Vagina (tissue), 2 donors: ENCODE measurements at regions not wholly inside any gene's neighbourhood (a gene's known extent, or its start where the extent isn't known, plus 50 kb on each side); places are given as distances from the start of the nearest gene placed in this dataset.

Experiments
- CTCF ChIP-seq, 3 experiments: fragments of 450-650 bp in 2 of 3; fragments of 200-600 bp in 1 of 3; sonication (generic) in 1 of 3; IDR thresholded peaks; one replicate each; pipeline ENCODE4 v1.5.1; 2017 to 2019; ENCODE audit warnings: antibody characterized with exemption in 3 of 3, mild to moderate bottlenecking in 2 of 3, moderate library complexity in 2 of 3
- POLR2A ChIP-seq, 2 donors: fragments of 450-650 bp; IDR thresholded peaks; one replicate each; pipeline ENCODE4 v1.6.1; 2017; ENCODE audit warnings: antibody characterized with exemption in 2 of 2, mild to moderate bottlenecking in 2 of 2, moderate library complexity in 2 of 2
- POLR2AphosphoS5 ChIP-seq, 2 donors: sonication (generic); formaldehyde crosslinking; IDR thresholded peaks; one replicate each; pipeline ENCODE4 v1.9.0; 2017; ENCODE audit warnings: antibody characterized with exemption in 2 of 2, mild to moderate bottlenecking in 2 of 2, low read depth in 1 of 2; ENCODE audit not compliant: insufficient read depth in 1 of 2

- TF ChIP-seq CTCF (IDR thresholded peaks at IDR 0.05) (no peak), POLR2A (IDR thresholded peaks at IDR 0.05) (no peak), POLR2AphosphoS5 (IDR thresholded peaks at IDR 0.05; ENCODE audit: insufficient read depth in 1 of 2, low read depth in 1 of 2) (no peak)
Observed at GRCh38 chr2:157125685-157126084, 131.8 kb upstream of the GALNT5 start.
